Hematopoietic multipotent progenitor cell treated with erythropoietin and hydrocortisone succinate and interleukin-3 and kit ligand, for 4 days (in vitro differentiated cells): ENCODE measurements at regions not wholly inside any gene's neighbourhood (a gene's known extent, or its start where the extent isn't known, plus 50 kb on each side); places are given as distances from the start of the nearest gene placed in this dataset.

ENCODE experiments used
- DNase-seq: peaks from one replicate; pipeline ENCODE4 v3.0.0-alpha.2; 2015

GRCh38 chr11:11135820-11136476 lies 217.1 kb downstream of the CSNK2A3 start:
- no peak for DNase-seq

- no peak for DNase-seq
These were observed 223.9 kb downstream of the CSNK2A3 start for GRCh38 chr11:11129118-11129517.

GRCh38 chr11:11125618-11126017 lies 227.4 kb downstream of the CSNK2A3 start:
- DNase-seq: no peak

- no peak for DNase-seq
These were observed 230.3 kb downstream of the CSNK2A3 start for GRCh38 chr11:11122749-11123148.

- no peak for DNase-seq
These were observed 233.1 kb downstream of the CSNK2A3 start for GRCh38 chr11:11119917-11120316.

GRCh38 chr11:11117730-11118129 lies 235.3 kb downstream of the CSNK2A3 start:
- DNase-seq: no peak

- no peak for DNase-seq
These were observed 237.6 kb downstream of the CSNK2A3 start for GRCh38 chr11:11115475-11115874.

- DNase-seq: no peak
These were observed 239.4 kb downstream of the CSNK2A3 start for GRCh38 chr11:11113626-11114025.

GRCh38 chr11:11108026-11108425 lies 245.0 kb downstream of the CSNK2A3 start:
- DNase-seq: no peak

GRCh38 chr11:11107076-11107723 lies 245.8 kb downstream of the CSNK2A3 start:
- peak; percentile 30 for DNase-seq

- DNase-seq: no peak
These were observed 247.5 kb upstream of the ZBED5 start for GRCh38 chr11:11105361-11105760.

- DNase-seq: no peak
These were observed 238.2 kb upstream of the ZBED5 start for GRCh38 chr11:11095831-11096723.

GRCh38 chr11:11090495-11090894 lies 232.6 kb upstream of the ZBED5 start:
- no peak for DNase-seq

GRCh38 chr11:11089805-11090204 lies 232.0 kb upstream of the ZBED5 start:
- no peak for DNase-seq

GRCh38 chr11:11086979-11087378 lies 229.1 kb upstream of the ZBED5 start:
- no peak for DNase-seq

- no peak for DNase-seq
These were observed 227.7 kb upstream of the ZBED5 start for GRCh38 chr11:11085580-11085979.

GRCh38 chr11:11084337-11084736 lies 226.5 kb upstream of the ZBED5 start:
- no peak for DNase-seq

- DNase-seq: no peak
These were observed 225.6 kb upstream of the ZBED5 start for GRCh38 chr11:11083441-11083840.

GRCh38 chr11:11082646-11083045 lies 224.8 kb upstream of the ZBED5 start:
- no peak for DNase-seq

GRCh38 chr11:11081776-11082175 lies 223.9 kb upstream of the ZBED5 start:
- no peak for DNase-seq

- DNase-seq: no peak
These were observed 223.4 kb upstream of the ZBED5 start for GRCh38 chr11:11081288-11081687.

- peak; percentile 10 for DNase-seq
These were observed 220.7 kb upstream of the ZBED5 start for GRCh38 chr11:11078344-11079086.

GRCh38 chr11:11077898-11078297 lies 220.0 kb upstream of the ZBED5 start:
- DNase-seq: no peak
